DMS53 (cell line): ENCODE measurements at regions not wholly inside any gene's neighbourhood (a gene's known extent, or its start where the extent isn't known, plus 50 kb on each side); places are given as distances from the start of the nearest gene placed in this dataset.

Experiments used
- DNase-seq: peaks from one replicate; lab custom pipeline; 2025; lab: John Stamatoyannopoulos, UW

DNA sequence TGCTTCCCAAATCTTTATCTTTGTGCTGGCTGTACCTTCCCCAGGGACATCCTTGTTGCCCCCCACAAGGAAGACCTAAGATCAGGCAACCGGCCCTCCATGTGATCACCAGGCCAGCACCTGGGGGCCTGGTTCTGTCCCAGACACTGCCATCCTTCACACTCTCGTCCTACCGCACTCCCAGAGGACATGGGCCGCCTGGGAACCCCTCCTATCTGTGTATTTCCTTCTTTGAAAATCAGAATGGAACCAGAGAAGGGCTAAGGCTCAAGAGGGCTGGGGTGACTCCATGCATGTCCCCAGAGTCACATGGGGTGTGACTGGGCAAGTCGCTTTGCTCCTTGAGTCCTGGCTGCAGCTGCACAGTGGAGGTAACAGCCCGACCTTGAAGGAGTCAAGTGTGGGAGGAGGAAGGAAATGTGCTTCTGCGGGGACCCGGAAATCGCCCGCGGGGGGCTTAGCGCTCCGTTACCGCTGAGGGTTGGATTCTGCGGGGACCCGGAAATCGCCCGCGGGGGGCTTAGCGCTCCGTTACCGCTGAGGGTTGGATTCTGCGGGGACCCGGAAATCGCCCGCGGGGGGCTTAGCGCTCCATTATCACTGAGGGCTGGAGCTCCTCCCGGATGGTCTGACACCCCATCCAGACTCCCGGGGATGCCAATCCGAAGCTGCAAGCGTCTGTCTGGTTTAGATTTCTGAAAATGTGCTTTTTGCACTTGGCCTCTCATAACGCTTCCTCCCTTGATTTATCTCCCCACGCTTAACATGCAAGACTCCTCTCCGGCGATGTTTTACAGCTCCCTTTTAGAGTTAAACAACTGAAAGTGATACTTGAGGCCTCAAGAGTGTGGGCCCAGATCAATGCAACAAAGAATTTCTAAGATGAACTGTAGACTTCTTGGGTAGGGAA lies 278.9 kb downstream of the NPHP4 start:
- DNase-seq = no peak

DNA sequence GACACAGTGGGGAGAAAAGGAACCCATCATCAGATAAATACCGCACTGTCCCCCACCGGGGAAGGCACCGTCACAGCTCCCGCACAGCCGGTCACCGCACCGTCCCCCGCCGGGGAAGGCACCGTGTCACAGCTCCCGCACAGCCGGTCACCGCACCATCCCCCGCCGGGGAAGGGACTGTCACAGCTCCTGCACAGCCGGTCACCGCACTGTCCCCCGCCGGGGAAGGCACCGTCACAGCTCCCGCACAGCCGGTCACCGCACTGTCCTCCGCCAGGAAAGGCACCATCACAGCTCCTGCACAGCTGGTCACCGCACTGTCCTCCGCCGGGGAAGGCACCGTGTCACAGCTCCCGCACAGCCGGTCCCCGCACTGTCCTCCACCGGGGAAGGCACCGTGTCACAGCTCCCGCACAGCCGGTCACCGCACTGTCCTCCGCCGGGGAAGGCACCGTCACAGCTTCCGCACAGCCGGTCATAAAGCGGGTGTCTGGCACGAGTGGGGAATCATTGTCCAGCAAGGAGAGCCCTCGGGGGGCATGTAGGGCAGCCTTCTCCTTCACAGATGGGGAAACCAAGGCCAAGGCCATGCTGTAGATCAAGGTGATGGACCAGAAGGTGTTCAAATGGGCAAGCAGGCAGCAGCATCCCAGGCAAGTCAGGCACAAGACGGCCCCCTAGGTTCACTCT lies 280.1 kb downstream of the NPHP4 start:
- DNase-seq = no peak

DNA sequence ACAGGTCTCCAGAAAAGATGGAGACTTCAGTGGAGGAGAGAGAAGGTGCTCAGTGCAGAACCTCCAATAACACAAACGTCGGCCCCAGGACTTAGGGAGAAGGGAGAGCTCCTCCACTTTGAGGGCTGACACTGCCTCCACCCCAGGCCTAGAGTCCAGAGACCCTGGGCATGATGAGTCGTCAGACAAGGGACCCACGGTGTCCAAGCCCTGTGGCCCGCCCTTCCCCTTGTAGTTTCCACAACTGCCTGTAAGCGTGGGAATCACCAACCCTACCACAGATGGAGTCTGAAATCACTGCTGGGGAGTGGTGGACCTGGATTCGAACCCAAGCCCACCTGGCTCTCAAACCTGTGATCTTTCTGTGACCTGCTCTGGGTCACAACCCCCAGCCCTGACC lies 281.1 kb downstream of the NPHP4 start:
- no peak for DNase-seq

DNA sequence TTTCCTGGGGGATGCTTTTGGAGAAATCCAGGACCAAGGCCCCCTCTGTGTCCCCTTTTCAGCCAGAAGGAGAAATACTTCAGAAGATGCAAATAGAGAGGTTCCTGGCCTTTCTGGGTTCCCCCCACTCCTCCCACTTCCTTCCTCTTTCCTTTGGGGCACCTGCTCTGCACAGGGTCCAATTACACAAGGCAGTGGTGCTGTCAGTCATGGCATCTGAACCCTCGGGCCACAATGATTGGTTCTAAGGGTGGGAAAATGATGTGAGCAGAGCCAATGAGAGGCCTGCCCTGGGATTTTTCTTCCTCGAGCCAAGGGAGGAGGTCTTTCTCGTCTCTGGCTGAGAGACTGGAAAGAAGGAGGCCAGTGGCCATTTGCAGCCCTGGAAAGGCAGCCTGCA lies 282.2 kb downstream of the NPHP4 start:
- no peak for DNase-seq

DNA sequence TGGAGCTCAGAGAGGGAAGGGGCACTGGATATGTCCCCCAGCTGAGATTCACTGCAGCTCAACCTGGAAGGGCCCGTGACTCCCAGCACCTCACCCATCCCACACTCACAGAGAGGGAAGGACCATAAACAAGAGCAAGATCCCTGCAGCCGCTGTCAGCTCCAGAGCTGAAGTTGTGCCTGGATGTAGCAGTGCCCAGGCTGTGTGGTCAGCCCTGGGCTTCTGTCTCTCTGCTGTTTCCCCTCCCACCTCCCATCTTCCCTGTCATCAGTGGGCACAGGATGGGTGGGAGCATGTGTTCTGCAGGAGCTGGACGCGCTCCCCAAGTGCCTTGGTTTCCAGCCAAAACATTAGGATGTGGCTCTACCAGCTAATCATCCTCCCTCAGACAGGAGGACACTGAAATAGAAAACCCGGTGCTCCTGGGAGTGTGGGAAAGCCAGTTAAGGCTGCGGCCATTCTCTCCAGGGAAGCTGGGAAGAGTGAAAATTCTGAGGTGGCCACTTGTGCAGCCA lies 282.7 kb downstream of the NPHP4 start:
- no peak for DNase-seq

DNA sequence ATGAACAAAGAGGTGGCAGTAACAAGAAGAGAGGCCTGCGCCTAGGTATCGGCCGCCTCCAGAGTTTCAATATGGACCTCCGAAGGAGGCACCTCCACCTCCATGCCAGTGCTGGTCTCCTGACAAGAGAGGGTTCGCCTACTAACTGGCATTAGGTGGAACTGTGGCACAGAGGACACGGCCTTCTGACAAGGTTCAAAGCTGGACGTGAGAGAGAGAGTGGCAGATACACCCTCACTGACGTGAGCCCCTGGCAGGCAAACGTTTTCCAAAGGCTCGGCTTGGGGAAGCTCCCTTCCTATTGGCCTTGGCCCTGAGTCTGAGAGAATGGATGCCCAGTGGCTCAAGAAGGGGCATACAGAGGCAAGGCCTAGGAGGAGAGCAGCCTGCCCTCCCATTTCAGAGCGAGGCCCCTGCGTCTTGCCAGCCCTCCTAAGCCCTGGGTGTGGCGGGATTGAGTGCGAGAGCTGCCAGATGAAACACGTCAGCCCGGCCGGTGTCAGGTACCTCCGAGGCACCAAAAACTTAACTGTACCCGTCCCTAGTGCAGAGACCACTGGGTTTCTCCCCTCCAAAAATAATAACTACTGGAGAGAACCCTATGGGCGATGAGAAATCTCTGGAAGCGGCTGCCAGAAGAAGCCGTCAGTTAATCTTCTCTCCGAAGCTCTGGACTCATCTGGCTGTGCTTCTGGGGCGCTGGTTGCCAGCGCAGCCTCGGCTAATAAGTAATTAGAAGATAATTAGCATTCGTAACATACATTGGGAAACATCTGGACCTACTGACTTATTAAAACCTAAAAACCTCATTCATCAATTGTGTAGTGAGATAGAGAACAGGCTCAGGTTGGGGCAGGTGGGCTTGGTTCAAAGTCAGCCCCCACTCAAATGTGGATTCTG lies 283.6 kb downstream of the NPHP4 start:
- no peak for DNase-seq

DNA sequence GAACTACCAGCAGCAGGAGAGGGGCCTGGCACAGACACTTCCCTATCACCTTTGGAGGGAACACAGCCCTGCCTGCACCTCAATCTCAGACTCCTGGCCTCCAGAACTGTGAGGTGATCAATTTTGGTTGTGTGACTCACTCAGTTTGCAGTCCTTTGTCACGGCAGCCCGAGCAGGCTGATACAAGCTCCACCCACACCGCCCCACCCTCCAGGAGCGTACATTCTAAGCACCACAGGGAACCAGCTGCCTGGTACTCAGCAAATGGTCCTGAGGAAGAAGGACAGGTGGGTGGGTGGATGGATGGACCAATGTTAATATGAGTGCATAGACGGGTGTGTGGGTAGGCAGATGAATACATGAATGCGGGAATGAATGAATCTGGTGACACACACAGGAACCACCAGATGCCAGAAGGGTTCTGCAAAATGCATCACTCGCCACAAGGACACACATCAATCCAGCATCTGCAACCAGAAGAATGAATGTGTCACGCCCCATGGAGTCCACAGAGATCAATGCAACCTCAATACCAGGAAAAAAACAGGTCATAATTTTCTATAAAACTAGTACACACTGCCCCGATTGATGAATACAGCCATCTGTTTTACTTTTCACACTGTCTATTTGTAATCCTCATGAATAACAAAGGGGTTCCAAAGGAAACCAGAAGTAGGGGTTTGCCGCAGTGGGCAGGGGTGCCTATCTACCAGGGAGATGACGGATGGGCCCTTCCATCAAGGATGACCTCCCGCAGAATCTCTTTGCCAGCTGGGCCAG lies 284.5 kb downstream of the NPHP4 start:
- no peak for DNase-seq

DNA sequence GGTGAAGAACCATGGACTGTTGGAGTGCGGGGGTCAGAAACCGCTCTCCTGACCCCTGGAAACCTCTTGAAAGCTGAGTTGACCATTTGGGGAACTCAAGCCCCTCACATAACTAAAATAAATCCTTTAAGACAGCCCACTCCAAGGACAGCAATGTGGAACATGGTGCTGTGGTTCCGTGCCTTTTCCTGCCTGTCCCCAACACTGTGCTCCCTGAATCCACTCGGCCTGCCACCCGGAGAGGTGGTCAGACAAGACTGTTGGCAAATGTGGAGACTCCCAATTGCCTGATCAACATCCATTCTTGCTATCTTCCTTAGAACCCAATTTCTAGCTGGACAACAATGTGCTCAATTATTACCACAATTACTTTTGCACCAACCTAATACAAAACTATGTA lies 286.0 kb downstream of the NPHP4 start:
- DNase-seq = no peak

DNA sequence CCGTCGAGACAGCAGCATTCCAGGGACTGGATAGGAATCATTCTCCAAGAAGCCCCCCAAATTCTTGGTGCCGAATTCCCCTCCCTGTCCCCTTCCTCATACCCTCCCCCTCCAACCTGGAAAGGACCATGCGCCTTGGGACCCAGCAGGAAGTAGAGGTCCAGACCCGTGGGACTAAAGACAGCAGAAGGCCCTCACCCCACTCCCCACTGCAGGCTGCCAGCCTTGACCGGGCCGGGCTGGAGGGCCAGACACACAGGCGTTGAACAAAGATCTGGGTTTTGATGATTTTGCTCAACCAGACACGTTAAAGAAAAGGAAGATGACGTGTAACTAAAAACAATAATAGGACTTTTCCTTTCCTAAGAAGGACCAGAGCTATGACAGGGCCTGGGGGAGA lies 286.5 kb downstream of the NPHP4 start:
- DNase-seq = no peak

DNA sequence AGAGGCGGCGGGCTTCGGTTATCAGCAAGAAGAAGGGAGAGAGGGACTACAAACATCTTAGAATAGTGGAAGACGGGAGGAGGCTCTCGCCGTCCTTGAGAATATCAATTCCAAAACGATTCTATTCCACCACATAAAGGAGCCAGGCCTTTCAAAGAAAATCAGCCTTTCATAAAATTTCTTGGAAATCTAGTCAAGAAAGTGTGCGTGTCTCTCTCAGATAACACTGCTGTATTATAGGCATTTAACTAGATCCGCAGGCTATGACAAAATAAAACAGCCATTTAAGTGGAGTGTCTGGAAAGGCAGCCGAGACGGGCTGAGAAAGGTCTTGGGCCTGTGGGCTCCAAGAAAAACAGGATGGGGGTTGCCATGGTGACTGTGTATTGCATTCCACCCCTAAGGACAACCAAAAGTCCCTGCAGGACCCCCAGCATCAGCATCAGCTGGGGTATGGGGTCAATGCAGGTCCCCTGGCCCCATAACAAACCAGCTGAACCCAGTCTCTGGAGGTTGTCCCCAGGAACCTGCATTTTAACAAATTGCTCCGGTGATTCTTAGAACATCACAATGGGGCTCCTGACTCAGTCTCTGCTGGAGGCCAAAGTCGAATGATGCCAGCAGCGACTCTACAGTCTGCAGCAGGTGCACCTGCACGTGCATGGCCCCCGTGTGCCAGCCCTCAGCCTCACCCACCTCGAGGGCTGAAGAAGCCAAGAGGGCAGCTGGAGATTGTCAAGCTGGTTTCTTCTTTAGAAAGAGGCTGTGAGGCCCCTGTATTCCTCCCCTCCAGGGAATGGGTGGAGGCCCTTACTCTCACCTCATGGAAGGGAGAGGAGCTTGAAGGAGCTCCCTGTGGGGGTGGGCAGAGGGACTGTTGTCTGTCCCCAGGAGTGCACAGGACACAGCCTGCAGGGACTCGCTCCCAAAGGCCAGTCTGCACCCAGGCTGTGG lies 287.4 kb downstream of the NPHP4 start:
- DNase-seq = no peak

DNA sequence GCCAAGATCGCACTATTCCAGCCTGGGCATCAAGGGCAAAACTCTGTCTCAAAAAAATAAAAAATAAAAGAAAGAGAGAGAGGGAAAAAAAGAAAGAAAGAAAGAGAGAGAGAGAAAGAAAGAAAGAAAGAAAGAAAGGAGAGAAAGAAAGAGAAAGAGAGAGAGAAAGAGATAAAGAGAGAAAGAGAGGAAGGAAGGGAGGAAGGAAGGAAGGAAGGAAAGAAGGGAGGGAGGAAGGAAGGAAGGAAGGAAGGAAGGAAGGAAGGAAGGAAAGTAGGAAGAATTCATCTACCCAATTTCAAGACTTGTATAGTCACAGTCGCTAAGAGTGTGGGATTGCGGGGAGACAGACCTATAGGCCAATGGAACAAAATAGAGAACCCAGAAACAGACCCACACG lies 290.6 kb downstream of the NPHP4 start:
- no peak for DNase-seq

DNA sequence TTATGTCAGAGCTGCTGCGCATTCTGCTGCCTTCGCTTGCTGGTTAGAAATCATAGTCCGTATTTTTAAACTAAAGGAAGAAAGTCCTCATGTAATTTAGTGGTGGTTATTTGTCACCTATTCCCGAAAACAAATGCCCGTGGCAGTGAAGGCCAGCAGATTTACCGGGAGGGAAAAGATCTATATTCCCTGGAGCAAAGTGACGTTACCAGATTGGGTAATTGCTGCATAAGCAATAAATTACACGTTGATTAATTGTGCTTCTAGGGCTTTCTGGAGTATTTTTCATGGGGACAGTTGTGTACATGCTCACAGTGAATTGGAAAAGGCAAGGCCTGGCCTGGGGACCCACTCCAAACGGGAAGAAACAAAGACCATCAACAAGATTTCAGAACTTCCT lies 298.7 kb downstream of the NPHP4 start:
- DNase-seq = no peak

DNA sequence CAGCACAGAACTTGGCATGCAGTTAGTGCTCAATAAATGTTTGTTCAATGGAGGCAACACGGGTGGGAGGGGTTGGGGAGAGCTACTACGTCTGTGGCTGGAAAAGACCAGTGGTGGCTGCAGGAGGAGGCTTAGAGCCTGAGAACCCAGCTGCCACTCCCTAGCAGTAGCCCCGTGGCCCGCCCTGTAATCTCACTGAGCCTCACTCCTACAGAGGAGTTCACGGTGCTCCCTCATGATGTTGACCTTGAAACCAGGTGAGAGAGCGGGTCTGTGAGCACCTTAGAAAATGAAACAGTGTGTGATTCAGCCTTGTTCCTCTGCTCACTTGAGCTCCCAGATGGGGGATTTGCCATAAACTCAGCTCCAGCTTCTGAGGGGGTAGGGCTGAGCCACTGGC lies 299.6 kb downstream of the NPHP4 start:
- no peak for DNase-seq

DNA sequence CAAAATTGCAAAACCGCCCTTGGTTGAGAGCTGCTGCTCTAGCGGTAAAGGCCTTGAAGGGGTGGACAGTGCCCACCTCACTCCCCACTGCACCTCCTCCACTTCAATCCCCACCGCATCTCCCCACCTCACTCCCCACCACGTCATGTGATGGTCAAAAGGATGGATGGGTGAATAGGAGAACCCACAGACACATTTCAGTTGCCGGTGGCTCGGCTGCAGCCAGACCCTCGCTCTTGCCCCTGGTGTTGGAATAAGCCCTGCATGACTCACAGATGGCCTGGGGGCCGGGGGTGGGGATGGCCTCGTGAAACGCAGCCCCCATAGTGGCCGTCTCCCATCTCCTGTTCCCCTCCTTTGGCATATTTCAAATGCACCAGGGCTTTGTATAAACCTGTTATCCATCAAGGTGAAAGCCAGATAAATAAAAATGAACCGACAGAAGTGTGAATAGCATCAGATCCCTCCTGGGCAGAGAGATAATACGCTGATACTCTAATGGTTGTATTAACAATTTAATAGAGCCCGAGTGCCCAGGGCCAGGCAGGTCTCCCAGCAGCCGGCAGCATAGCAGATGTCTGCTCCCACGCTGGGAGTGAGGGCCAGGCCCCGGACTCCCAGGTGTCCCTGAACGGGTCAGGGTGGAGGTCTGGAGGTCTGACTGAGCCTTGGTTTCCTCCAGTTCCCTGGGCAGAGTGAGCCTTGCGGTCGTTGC lies 300.3 kb downstream of the NPHP4 start:
- DNase-seq = no peak

DNA sequence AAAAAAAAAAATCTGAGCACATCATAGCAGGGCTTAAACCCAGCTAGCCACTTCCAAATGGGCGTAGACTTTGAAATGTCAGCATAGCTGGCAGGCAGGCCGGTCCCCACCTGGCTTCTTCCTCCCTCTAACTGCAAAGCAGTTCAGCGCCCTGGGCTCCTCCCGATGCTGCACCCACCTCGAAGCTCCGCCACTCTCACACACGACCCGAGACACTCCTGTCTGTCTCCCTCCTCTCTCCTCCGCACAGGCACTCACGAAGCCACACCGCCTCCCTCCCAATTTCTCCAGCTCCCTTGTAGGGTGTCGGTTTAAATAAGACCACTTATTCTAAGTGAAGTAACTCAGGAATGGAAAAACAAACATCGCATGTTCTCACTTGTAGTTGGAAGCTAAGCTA lies 301.3 kb downstream of the NPHP4 start:
- no peak for DNase-seq

DNA sequence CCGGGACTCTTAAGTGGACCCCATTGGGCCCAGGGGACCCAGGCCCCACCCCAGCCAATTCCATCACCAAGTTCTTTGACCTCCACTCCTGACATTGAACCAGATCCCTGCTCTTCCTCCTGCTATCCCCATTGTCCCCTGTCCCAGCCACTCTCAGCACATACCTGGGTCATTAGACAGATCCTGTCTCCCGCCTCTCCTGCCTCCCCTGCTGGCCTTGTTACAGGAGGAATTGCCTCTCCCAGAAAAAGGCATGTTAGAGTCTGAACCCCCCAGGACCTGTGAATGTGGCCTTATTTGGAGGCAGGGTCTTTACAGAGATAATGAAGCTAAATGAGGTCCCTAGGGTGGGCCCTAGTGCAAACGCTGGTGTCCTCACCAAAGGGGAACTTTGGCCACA lies 301.9 kb downstream of the NPHP4 start:
- no peak for DNase-seq

DNA sequence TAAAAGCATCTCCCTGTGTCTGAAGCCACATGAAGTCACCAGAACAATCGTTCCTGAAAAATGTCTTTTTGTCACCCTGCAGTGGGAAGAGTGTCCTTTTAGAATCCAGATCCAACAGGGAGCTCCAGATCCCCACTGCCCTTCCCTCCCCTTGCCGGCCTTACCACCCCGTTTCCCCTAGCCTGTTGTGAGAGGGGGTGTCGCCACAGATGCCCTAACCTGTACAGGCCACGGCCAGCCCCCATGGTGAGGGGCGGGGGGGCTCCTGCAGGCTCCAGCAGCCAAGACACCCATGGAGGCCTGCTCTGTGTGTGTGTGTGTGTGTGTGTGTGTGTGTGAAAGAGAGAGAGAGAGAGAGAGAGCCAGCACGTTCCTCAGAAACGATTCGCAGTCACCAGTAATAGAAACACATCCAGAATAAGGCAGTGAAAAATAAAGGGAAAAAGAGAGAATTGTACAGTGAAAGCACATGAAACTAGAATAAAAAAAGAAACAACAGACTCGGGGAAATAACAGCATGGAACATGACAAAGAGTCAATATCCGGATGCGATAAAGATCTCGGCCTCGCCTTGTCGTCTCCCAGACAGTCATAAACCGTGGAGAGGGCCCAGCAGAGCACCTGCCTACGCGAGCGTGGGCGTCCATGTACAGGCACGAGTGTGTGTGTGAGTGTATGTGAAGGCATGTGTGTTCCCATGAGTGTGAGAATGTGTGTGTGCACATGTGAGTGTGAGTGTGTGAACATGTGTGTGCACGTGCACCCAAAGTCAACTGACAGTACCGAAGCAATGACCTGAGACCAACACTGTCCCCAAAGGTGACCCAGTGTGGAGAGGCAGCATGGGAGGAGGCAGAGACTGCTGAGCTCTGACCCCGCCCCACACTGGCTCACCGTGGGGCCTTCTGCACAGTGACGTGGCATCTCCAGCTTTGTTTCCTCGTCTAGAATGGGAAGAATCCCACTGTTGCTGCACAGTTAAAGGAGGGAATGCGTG lies 303.8 kb downstream of the NPHP4 start:
- no peak for DNase-seq

DNA sequence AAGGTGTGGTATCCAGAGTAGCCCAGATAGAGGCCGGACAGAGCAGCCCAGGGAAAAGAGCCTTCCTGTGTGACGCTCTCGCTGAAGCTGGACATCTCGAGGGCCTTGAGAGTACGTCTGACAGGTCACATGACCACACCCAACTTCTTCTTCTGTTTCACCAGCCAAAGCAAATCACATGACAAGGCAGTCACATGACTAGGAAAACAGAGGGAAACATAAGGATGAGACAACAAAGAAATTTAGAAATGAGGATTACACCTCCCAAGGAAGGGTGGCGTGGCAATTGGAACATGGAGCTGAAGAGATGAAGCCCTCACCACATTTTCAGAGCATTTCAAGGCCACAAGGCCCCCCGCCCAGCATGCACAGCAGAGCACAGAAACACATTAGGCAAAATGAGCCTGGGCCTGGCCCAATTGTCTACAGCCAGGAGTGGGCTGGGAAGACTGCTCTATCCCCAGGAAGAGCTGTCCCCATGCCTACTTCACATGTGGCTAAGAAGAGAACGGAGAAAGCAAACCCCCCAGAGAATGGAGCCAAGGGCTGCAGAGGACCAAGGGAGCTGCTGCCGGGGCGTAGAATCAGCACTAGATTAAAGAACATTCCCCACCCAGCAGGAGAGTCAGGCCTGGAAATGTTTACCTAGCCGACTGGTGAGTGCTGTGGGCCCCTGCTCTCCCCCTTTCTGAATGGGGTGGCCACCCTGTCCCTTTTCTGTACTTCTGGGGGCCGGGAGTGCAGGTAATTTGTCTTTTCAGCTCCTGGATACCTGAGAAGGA lies 305.1 kb downstream of the NPHP4 start:
- no peak for DNase-seq
